GM11168 (cell line): ENCODE measurements at regions not wholly inside any gene's neighbourhood (a gene's known extent, or its start where the extent isn't known, plus 50 kb on each side); places are given as distances from the start of the nearest gene placed in this dataset.
"Not testable (repeated sequence)": the region's sequence is repeated elsewhere in the genome, so short reads cannot be mapped to it uniquely, and the experiment has no call there.

Experiments
- in situ Hi-C: fragments of 300-500 bp; cut with MboI; formaldehyde crosslinking; loops from one replicate; pipeline ENCODE4 v1.12.0; 2022; ENCODE audit warnings: low sequenced_read_pairs; ENCODE audit not compliant: unreplicated experiment

- in situ Hi-C loops, result no loop called here
These were observed 119.5 kb upstream of the JADE1 start for GRCh38 chr4:128690011-128690410.

DNA sequence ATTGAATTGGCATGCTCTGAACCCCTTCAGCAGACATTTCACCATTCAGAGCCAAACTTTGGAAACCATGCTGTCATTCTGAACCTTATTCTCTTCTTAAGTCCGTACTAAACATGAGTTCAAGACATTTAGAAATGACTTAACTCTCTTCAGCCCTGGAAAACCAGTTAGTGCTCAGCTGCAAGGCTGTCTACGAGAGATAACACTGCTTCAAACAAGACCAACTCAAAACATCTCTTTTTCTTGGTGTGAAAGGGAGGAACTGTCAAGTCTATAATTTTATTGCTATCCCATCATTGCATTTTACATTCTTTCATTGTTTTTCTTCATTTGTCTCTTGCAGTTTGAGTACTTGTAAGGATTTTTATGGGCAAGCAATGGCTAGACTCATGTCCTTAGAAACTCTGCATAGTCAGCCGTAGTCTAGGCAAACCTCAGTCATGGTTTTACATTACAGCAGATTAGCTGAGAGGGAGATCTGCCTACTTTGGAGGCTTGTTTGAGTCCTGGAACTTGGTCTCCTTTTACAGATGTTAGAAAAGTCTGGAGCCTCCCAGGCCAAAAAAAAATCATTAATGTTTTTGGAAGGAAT lies 120.6 kb upstream of the JADE1 start:
- in situ Hi-C loops, result no loop called here

- in situ Hi-C loops, result no loop called here
These were observed 121.3 kb upstream of the JADE1 start for GRCh38 chr4:128688033-128688721.

GRCh38 chr4:128686810-128687209 lies 122.7 kb upstream of the JADE1 start:
- in situ Hi-C loops, result no loop called here

DNA sequence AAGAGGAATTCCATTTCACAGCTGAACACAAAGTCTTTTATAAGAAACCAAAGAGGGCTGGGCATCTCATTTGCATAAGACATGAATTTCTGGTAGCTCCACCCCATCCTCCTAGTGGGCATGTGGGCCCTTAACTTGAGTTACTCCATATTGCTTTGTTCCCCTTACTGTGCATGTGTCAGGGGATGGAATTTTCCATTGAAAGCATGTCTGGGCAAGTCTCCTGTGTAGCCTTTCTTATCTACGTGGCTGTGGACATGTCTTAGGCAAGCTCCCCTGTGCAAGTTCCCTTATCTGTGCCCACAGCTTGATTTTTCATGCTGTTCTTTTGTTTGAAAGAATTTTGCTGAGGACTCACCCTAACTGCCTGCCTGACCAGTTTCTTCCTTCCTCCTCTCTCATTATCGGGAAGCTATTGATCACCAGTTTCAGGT lies 123.5 kb upstream of the JADE1 start:
- in situ Hi-C loops, result no loop called here

GRCh38 chr4:128684016-128684415 lies 125.5 kb upstream of the JADE1 start:
- in situ Hi-C loops, result no loop called here

DNA sequence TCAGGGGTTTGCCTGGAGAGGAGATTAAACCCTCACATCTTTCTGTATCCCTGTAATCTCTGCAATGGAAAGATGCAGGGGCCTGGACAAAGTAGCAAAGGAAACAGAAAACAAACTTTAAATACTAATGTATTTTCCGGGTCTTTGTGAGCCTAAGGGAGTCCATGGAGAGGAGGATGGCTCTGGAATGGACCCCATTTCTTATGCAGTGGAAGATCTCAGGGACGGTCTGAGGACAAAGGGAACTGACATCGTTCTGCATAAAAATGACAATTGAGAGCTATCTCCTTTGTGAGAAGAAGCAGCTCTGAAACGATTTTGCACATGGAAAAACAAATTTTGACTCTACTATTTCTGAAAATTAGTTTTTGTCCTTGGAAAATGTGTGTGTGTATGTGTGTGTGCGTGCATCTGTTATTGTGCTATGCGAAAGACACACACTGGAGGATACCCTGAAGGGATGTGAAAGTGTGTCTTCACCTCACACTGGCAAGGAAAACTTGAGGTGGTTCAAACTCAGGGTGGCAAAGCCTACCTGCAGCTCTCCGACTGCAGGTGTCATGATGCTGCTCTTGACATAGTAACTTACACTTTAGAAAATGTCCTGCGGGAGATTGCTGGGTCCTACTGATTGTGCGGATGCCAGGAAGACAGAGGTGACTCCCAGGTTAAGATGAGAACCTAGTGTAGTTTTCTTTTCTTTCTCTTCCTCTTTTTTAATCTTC lies 126.4 kb upstream of the JADE1 start:
- in situ Hi-C loops, result no loop called here

- in situ Hi-C loops, result no loop called here
These were observed 133.4 kb upstream of the JADE1 start for GRCh38 chr4:128676095-128676494.

DNA sequence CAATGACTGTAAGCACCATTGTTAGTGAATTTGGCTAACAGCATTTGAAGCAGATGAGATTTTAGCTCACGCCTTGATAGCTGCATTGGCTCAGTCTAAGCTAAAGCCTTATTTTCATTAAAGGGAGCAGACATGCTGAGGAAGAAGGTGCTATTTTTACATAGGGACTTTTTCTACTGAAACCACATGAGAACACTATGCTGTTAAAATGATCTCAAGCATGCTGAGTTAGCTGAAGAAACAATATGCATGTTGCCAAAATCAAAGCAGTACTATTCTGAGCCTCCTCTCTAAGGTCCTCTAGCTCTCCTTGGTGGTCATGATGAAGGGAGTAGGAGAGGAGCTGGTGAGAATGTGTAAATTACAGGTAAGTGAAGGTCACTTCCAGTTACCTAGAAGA lies 134.4 kb upstream of the JADE1 start:
- in situ Hi-C loops, result no loop called here

GRCh38 chr4:128673159-128673558 lies 136.3 kb upstream of the JADE1 start:
- in situ Hi-C loops, result not testable (repeated sequence)

DNA sequence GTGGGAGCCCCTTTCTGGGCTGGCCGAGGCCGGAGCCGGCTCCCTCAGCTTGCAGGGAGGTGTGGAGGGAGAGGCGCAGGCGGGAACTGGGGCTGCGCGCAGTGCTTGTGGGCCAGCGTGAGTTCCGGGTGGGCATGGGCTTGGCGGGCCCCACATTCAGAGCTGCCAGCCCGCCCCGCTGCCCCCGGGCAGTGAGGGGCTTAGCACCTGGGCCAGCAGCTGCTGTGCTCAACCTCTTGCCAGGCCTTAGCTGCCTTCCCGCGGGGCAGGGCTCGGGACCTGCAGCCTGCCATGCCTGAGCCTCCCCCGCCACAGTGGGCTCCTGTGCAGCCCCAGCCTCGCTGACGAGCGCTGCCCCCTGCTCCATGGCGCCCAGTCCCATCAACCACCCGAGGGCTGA lies 136.9 kb upstream of the JADE1 start:
- in situ Hi-C loops, result not testable (repeated sequence)

- in situ Hi-C loops, result no loop called here
These were observed 139.0 kb upstream of the JADE1 start for GRCh38 chr4:128670513-128670912.

- in situ Hi-C loops, result no loop called here
These were observed 140.9 kb upstream of the JADE1 start for GRCh38 chr4:128668566-128668965.

DNA sequence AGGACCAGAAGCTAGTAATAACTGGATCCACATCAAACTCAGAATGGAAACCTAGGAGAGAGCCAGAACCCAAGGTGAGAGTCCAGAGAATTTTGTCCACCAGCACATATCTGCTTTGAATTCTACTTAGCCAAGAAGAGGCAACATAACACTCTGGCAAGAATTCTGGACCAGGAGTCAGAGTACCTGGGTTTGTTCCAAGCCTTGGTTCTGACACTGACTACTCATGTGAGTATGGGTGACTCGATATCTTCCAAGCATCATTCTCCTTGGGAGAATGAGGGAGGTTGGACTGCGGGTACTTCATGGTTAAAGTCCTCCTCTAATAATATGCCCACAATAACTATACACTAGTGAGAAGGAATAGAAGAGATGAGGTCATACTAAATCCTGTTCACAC lies 144.0 kb upstream of the JADE1 start:
- in situ Hi-C loops, result no loop called here

GRCh38 chr4:128663325-128663724 lies 146.2 kb upstream of the JADE1 start:
- in situ Hi-C loops, result no loop called here

- in situ Hi-C loops, result no loop called here
These were observed 148.0 kb upstream of the JADE1 start for GRCh38 chr4:128661479-128661878.

DNA sequence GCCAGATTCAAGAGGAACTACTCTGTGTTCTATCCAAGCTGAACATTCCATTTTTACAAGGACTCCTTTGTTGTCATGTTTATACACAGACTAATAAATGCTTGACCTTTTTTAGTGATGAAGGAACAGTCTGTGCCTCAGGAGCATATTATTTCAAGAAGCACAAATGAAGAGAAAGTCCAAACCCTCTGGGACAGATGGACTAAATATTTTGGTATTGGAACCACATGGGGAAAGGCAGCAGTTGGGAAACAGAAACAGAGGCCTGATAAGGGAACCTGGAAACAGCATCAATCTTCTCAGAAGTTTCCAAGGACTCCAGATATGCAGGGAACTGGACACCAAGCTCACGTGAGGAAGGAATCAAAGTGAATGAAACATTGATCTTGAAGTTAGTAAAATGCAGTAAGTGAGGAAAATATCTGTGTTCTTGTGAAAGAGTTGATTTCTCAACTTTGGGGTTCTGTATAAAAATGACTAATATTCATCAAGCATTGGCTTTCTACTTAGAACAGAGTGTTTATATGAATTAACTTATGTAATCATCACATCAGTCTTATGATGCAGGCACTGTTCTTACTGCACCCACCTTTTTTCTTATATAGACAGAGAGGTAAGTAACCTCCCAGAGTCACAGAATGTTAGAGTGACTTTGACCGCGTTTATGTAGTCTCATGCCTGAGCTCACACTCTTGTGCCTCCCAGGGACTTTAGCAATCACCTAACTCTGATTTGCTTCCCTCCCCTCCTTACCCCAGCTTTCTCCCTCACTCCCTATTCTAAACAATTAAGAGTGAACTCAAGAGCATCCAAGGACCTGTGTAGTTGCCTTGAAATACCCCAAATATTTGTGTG lies 148.9 kb upstream of the JADE1 start:
- in situ Hi-C loops, result no loop called here

- in situ Hi-C loops, result no loop called here
These were observed 151.3 kb upstream of the JADE1 start for GRCh38 chr4:128658214-128658631.

- in situ Hi-C loops, result no loop called here
These were observed 151.9 kb upstream of the JADE1 start for GRCh38 chr4:128657638-128658037.

DNA sequence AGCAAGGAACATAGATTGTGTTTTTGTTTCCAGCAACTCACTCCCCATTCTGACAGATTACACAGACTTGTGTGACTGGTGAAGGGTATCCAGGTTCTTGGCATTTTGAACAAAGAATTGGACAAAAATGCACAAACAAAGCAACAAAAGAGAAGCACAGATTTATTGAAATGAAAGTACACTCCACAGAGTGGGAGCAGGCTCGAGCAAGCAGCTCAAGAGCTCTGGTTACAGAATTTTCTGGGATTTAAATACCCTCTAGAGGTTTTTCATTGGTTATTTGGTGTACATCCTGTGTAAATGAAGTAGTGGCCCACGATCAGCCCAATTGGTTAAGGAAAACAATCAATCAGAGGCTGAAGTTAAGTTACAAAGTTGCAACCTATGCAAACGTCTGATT lies 155.0 kb upstream of the JADE1 start:
- in situ Hi-C loops, result no loop called here
